ENCODE measurements at regions not wholly inside any gene's neighbourhood (a gene's known extent, or its start where the extent isn't known, plus 50 kb on each side); places are given as distances from the start of the nearest gene placed in this dataset.
"Not testable (repeated sequence)": the region's sequence is repeated elsewhere in the genome, so short reads cannot be mapped to it uniquely, and the experiment has no call there.

DNA sequence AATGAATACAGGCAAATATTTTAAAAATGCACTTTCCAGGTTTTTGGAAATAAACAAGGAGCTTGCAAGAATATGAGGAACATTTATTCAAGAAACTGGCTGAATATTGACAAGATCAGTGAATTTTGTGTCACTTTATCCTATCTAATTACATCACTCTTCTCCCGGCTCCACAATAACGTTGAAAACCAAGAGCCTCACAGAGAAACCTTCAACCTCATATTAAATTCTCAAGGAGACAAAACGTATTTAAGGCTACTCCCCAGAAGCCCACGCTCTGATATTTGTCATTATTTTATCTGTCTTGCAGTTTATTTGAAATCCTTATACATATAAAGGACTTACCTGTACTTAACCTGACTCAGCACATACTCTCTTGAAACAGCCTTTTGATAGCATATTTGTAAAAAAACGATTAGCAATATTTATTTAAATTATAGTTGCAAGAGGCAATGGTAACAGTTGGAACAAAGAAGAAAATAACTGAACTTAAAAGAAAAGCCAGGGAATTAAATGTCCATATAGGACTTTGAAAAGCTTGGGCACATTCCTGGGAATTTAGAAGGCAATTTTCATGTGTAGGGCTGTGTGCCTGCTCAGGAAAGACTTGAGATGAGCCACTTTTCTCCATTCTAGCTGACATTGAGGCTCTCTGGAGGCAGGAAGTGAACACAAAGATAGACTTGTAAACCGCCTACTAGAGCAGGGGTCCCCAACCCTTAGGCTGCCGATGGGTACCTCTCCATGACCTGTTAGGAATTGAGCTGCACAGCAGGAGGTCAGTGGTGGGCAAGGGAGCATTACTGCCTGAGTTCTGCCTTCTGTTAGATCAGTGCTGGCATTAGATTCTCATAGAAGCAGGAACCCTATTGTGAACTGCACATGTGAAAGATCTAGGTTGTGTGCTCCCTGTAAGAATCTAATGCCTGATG is 636.4 kb downstream of the SLC16A7 start:
- FAIRE-seq (no peak), DNase-seq (ENCODE audit: insufficient read length, low spot score) (no peak)

- not testable (repeated sequence) for FAIRE-seq; DNase-seq (ENCODE audit: insufficient read length, low spot score)
Observed at GRCh38 chr12:60234611-60235195, 638.9 kb downstream of the SLC16A7 start.

DNA sequence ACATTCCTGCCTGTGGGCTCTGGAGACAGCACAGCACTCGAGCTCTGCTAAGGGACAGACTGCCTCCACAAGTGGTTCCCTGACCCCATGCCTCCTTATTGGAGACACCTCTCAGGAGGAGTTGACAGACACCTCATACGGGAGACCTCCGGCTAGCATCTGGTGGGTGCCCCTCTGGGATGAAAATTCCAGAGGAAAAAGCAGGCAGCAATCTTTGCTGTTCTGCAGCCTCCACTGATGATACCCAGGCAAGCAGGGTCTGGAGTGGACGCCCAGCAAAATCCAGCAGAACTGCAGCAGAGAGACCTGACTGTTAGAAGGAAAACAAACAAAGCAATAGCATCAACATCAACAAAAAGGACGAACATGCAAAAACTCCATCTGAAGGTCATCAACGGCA is 639.4 kb downstream of the SLC16A7 start:
- FAIRE-seq, result no peak
- no peak for DNase-seq (ENCODE audit: insufficient read length, low spot score)

- FAIRE-seq; DNase-seq (ENCODE audit: insufficient read length, low spot score): not testable (repeated sequence)
Observed at GRCh38 chr12:60236416-60236815, 640.6 kb downstream of the SLC16A7 start.

- no peak for FAIRE-seq
- DNase-seq (ENCODE audit: insufficient read length, low spot score), result no peak
Observed at GRCh38 chr12:60240891-60241290, 645.1 kb downstream of the SLC16A7 start.

- DNase-seq (ENCODE audit: insufficient read length, low spot score) (no peak), FAIRE-seq (no peak)
Observed at GRCh38 chr12:60251091-60251490, 655.3 kb downstream of the SLC16A7 start.

GRCh38 chr12:60252359-60253096 is 656.7 kb downstream of the SLC16A7 start:
- no peak for FAIRE-seq
- DNase-seq (ENCODE audit: insufficient read length, low spot score), result no peak

DNA sequence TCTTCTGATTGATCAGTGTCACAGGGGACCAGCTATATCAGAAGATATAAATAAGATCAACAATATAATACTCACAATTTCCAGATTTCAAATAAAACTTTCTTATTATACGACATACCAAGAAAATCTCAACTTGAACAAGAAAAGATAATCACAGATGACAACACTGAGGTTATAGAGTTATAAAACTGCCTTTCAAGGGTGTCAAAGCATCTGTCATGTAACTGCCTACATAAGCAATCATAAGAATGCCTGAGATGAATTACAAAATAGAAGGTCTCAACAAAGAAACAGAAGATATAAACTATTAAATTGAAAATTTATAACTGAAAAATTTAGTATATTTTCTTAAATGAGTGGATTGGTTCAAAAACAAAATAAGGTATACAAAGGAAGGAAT is 659.2 kb downstream of the SLC16A7 start:
- FAIRE-seq (no peak), DNase-seq (ENCODE audit: insufficient read length, low spot score) (no peak)

DNA sequence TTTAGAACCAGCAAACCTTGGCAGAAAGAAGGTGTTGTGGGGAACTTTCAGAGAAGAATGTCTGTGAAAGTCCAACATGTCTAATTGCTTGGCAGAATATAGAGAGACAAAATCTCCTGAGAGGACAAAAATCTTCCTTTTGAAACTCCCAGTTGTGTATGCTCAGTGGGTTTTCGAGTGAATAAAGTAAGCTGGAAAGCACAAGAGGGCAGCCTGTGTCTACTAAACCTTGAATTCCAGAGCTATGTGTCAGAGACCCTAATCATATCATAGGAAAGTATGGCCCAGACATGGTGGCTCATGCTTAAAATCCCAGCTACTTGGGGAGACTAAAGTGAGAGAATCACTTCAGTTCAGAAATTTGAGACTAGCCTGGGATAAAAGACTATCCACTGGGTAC is 661.2 kb downstream of the SLC16A7 start:
- DNase-seq (ENCODE audit: insufficient read length, low spot score) (no peak), FAIRE-seq (no peak)

DNA sequence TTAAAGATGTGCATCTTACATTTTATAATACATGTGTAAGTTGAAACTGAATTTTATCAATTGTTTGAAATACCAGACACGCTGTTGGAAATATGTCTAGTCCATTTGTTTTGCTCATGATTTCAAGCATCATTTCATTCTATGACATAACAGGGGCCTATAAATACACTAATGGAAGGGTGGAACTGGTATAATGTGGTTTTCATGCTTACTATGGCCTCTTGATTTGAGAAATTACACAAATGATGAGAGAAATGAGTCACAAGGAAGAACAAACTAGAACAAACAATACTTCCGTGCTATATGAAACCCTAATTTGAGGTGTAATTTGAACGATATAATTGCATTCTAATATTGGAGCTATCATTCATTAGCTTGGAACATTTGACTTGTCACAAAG is 663.4 kb downstream of the SLC16A7 start:
- FAIRE-seq (no peak), DNase-seq (ENCODE audit: insufficient read length, low spot score) (no peak)

- no peak for FAIRE-seq
- DNase-seq (ENCODE audit: insufficient read length, low spot score), result no peak
Observed at GRCh38 chr12:60262378-60262777, 666.5 kb downstream of the SLC16A7 start.

DNA sequence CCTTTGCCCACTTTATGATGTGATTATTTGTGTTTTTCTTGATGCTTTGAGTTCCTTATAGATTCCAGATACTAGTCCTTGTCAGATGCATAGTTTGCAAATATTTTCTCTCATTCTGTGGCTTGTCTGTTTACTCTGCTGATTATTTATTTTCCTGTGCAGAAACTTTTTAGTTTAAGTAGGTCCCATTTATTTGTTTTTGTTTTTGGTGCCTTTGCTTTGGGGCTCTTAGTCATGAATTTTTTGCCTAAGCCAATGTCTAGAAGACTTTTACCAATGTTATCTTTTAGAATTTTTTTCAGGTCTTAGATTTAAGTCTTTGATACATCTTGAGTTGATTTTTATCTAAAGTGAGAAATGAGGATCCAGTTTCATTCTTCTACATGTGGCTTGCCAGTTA is 667.3 kb downstream of the SLC16A7 start:
- DNase-seq (ENCODE audit: insufficient read length, low spot score) (no peak), FAIRE-seq (no peak)

GRCh38 chr12:60263836-60264493 is 668.1 kb downstream of the SLC16A7 start:
- no peak for DNase-seq (ENCODE audit: insufficient read length, low spot score)
- no peak for FAIRE-seq

GRCh38 chr12:60265741-60266140 is 669.9 kb downstream of the SLC16A7 start:
- FAIRE-seq (no peak), DNase-seq (ENCODE audit: insufficient read length, low spot score) (no peak)

GRCh38 chr12:60266381-60266852 is 670.6 kb downstream of the SLC16A7 start:
- DNase-seq (ENCODE audit: insufficient read length, low spot score) (no peak), FAIRE-seq (no peak)

DNA sequence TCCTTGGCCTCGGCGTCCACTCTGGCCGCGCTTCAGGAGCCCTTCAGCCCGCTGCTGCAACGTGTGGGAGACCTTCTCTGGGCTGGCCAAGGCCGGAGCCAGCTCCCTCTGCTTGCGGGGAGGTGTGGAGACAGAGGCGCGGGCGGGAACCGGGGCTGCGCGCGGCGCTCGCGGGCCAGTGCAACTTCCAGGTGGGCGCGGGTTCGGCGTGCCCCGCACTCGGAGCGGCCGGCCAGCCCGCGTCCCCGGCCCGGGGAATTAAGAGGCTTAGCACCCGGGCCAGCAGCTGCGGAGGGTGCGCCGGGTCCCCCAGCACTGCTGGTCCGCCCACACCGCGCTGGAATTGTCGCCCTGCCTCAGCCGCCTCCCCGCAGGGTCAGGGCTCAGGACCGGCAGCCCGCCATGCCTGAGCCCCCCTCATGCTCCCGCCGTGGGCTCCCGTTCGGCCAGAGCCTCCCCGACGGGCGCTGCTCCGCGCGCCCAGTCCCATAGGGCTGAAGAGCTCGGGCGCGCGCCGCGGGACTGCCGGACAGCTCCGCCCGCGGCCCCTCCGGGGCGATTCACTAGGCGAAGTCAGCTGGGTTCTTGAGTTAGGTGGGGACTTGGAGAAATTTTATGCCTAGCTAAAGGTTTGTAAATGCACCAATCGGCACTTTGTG is 673.9 kb downstream of the SLC16A7 start:
- DNase-seq (ENCODE audit: insufficient read length, low spot score), result no peak
- no peak for FAIRE-seq

GRCh38 chr12:60271816-60272215 is 676.0 kb downstream of the SLC16A7 start:
- DNase-seq (ENCODE audit: insufficient read length, low spot score) (no peak), FAIRE-seq (no peak)

DNA sequence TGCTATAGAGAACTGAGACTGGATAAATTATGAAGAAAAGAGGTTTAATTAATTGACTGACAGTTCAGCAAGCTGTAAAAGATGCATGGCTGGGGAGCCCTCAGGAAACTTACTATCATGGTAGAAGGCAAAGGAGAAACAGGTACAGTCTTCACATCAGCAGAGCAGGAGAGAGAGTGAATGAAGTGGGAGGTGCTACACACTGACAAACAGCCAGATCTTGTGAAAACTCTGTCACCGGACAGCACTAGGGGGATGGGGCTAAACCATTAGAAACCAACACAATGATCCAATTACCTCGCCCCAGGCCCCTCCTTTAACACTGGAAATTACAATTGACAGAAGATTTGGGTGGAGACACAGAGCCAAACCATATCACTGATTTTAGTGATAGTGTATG is 682.4 kb downstream of the SLC16A7 start:
- DNase-seq (ENCODE audit: insufficient read length, low spot score) (no peak), FAIRE-seq (no peak)

DNA sequence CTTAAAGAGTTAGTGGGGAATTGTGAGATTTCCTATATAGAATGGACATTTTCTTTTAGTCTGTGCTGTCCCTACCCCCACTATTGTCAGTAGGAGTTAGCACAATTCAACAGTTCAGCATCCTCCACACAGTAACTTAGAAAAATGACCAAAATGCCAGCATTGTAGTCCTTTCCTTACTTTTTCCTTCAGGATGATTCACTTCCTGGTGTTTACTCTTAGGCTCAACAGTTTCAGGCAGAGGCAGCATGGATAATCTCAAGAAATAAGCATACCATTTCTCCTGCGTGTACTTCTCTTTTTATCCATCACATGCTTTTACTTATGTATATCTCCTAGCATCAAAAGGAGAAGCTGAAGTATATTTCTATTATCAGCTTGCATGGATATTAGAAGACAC is 683.4 kb downstream of the SLC16A7 start:
- no peak for FAIRE-seq
- no peak for DNase-seq (ENCODE audit: insufficient read length, low spot score)

DNA sequence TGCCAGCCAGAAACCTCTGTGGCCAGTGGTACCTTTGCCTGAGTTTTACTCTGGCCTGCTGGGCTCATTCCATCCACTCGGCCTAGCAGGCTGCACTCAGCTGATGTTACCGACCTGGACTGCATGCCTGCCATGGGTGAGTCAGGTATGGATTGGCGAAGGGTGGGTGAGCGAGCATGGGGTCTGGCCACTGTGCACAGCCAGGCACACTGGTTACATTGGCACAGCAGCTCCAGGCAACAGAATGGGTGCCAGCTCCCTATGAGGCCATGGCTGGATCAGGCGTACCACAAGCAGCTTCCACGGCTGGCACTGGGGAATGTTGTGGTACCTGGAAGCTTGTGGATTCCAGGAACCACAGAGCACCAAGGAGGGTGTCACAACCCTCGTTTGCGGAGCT is 685.7 kb downstream of the SLC16A7 start:
- no peak for FAIRE-seq
- no peak for DNase-seq (ENCODE audit: insufficient read length, low spot score)
